SK-N-SH treated with all-trans-retinoic acid at 6 μM for 48 hours (cell line): ENCODE measurements at regions not wholly inside any gene's neighbourhood (a gene's known extent, or its start where the extent isn't known, plus 50 kb on each side); places are given as distances from the start of the nearest gene placed in this dataset.

ENCODE experiments used
- CSDC2 ChIP-seq: fragments of 250-450 bp; sonication (Bioruptor Pico); IDR thresholded peaks from 2 replicates; pipeline ENCODE4 v1.5.0; 2020; ENCODE audit warnings: mild to moderate bottlenecking, moderate library complexity
- PATZ1 ChIP-seq: fragments of 250-450 bp; sonication (Bioruptor Pico); IDR thresholded peaks from 2 replicates; pipeline ENCODE4 v1.8.0; 2020; ENCODE audit warnings: mild to moderate bottlenecking, moderate library complexity, borderline replicate concordance
- POU6F1 ChIP-seq: fragments of 250-450 bp; sonication (Bioruptor Pico); IDR thresholded peaks from 2 replicates; pipeline ENCODE4 v1.8.0; 2021; ENCODE audit warnings: low read depth, mild to moderate bottlenecking, moderate library complexity, borderline replicate concordance
- TCF4 ChIP-seq: fragments of 250-450 bp; sonication (Bioruptor Pico); IDR thresholded peaks from 2 replicates; pipeline ENCODE4 v1.8.0; 2021; ENCODE audit warnings: mild to moderate bottlenecking, moderate library complexity, borderline replicate concordance

- TF ChIP-seq TCF4 (CRISPR knock-in tag) (no peak), PATZ1 (CRISPR knock-in tag) (no peak), CSDC2 (no peak), POU6F1 (CRISPR knock-in tag) (no peak)
Observed at GRCh38 chr6:22949967-22950366, 380.6 kb downstream of the HDGFL1 start.
